Loucy (cell line): ENCODE measurements at regions not wholly inside any gene's neighbourhood (a gene's known extent, or its start where the extent isn't known, plus 50 kb on each side); places are given as distances from the start of the nearest gene placed in this dataset.

Source experiments
- H2AFZ ChIP-seq: fragments of 200-600 bp; sonication (generic); 2 replicates; pipeline ENCODE4 v1.6.0; 2016; ENCODE audit warnings: antibody characterized with exemption, mild to moderate bottlenecking, low read length, moderate library complexity
- H3F3A ChIP-seq: fragments of 200-600 bp; 2 replicates; pipeline ENCODE4 v1.6.0; 2016; ENCODE audit warnings: antibody characterized with exemption, low read depth, mild to moderate bottlenecking
- H3K27me3 ChIP-seq: fragments of 200-600 bp; sonication (generic); 2 replicates; pipeline ENCODE4 v1.6.1; 2014; ENCODE audit warnings: low read length, mild to moderate bottlenecking; ENCODE audit not compliant: insufficient read depth, poor library complexity, severe bottlenecking
- H3K36me3 ChIP-seq: fragments of 200-600 bp; sonication (generic); 2 replicates; pipeline ENCODE4 v1.6.1; 2016; ENCODE audit warnings: low read length; ENCODE audit not compliant: insufficient read depth
- H3K4me1 ChIP-seq: fragments of 200-600 bp; sonication (generic); 2 replicates; pipeline ENCODE4 v1.5.1; 2014; ENCODE audit warnings: low read length, mild to moderate bottlenecking; ENCODE audit not compliant: insufficient read depth, poor library complexity, severe bottlenecking
- H3K4me2 ChIP-seq: fragments of 200-600 bp; sonication (generic); 2 replicates; pipeline ENCODE4 v1.6.0; 2014; ENCODE audit warnings: antibody characterized with exemption, low read length, low read depth, mild to moderate bottlenecking; ENCODE audit not compliant: poor library complexity, severe bottlenecking
- H3K4me3 ChIP-seq: fragments of 200-600 bp; sonication (generic); 2 replicates; pipeline ENCODE4 v1.5.1; 2014; ENCODE audit warnings: low read length, mild to moderate bottlenecking, mixed read lengths; ENCODE audit not compliant: poor library complexity, severe bottlenecking
- H3K79me2 ChIP-seq: fragments of 200-600 bp; sonication (generic); 2 replicates; pipeline ENCODE4 v1.6.1; 2014; ENCODE audit warnings: low read length; ENCODE audit not compliant: insufficient read depth
- H3K9ac ChIP-seq: fragments of 200-600 bp; sonication (generic); 2 replicates; pipeline ENCODE4 v1.6.0; 2014; ENCODE audit warnings: mild to moderate bottlenecking, low read depth, low read length, moderate library complexity; ENCODE audit not compliant: poor library complexity, severe bottlenecking
- H3K9me2 ChIP-seq: fragments of 200-600 bp; sonication (generic); replicated peaks from 2 replicates; pipeline ENCODE4 v1.6.1; 2016; ENCODE audit warnings: low read depth, low read length, mixed read lengths
- H3K9me3 ChIP-seq: fragments of 200-600 bp; sonication (generic); 2 replicates; pipeline ENCODE4 v1.6.1; 2014; ENCODE audit warnings: mild to moderate bottlenecking, antibody characterized with exemption, low read length, low read depth; ENCODE audit not compliant: insufficient read depth
- H4K20me1 ChIP-seq: fragments of 200-600 bp; sonication (generic); 2 replicates; pipeline ENCODE4 v1.6.0; 2014; ENCODE audit warnings: antibody characterized with exemption, low read length, mild to moderate bottlenecking; ENCODE audit not compliant: insufficient read depth, poor library complexity, severe bottlenecking
- CTCF ChIP-seq: fragments of 200-600 bp; sonication (generic); conservative IDR thresholded peaks from 2 replicates; pipeline ENCODE4 v1.5.1; 2014; ENCODE audit warnings: mild to moderate bottlenecking, antibody characterized with exemption, low read length
- EZH2phosphoT487 ChIP-seq: fragments of 200-600 bp; IDR thresholded peaks from 2 replicates; pipeline ENCODE4 v1.6.1; 2018; ENCODE audit warnings: antibody characterized with exemption, mild to moderate bottlenecking, moderate library complexity, borderline replicate concordance

- Histone ChIP-seq H3K4me1 (no peaks in the 10 kb centered on the region), H4K20me1 (no peaks in the 10 kb centered on the region), H3K27me3 (no peaks in the 10 kb centered on the region), H3K4me3 (no peak overlapping the region), H3K36me3 (no peaks in the 10 kb centered on the region), H3K9me3 (no peaks in the 10 kb centered on the region), H3K9me2 (no peaks in the 10 kb centered on the region), H3K9ac (no peak overlapping the region), H3F3A (no peaks in the 10 kb centered on the region), H2AFZ (no peak overlapping the region), H3K4me2 (no peak overlapping the region), H3K79me2 (no peaks in the 10 kb centered on the region)
- TF ChIP-seq EZH2phosphoT487 (no peak), CTCF (no peak)
Observed at GRCh38 chr15:89401631-89402517, 67.2 kb upstream of the POLG start.

GRCh38 chr15:89400782-89401545 lies 66.3 kb upstream of the POLG start:
- Histone ChIP-seq H3K4me3 (no peak overlapping the region), H3K79me2 (no peaks in the 10 kb centered on the region), H3K9me2 (no peaks in the 10 kb centered on the region), H3K9ac (no peak overlapping the region), H3K27me3 (no peaks in the 10 kb centered on the region), H3K4me2 (no peak overlapping the region), H2AFZ (no peak overlapping the region), H3F3A (no peaks in the 10 kb centered on the region), H3K4me1 (no peaks in the 10 kb centered on the region), H3K9me3 (no peaks in the 10 kb centered on the region), H4K20me1 (no peaks in the 10 kb centered on the region), H3K36me3 (no peaks in the 10 kb centered on the region)
- TF ChIP-seq EZH2phosphoT487 (no peak), CTCF (no peak)

- Histone ChIP-seq H3K79me2 (no peaks in the 10 kb centered on the region), H3K36me3 (no peaks in the 10 kb centered on the region), H3K27me3 (no peaks in the 10 kb centered on the region), H3K4me3 (no peak overlapping the region), H3K4me1 (no peaks in the 10 kb centered on the region), H3K9me2 (no peaks in the 10 kb centered on the region), H3K9ac (no peak overlapping the region), H3F3A (no peaks in the 10 kb centered on the region), H2AFZ (no peak overlapping the region), H4K20me1 (no peaks in the 10 kb centered on the region), H3K4me2 (no peak overlapping the region), H3K9me3 (no peaks in the 10 kb centered on the region)
- TF ChIP-seq EZH2phosphoT487 (no peak), CTCF (no peak)
Observed at GRCh38 chr15:89400116-89400781, 65.6 kb upstream of the POLG start.
